Hepatocyte (in vitro differentiated cells): ENCODE measurements at regions not wholly inside any gene's neighbourhood (a gene's known extent, or its start where the extent isn't known, plus 50 kb on each side); places are given as distances from the start of the nearest gene placed in this dataset.

ENCODE experiments used
- EZH2 ChIP-seq: fragments of 200-600 bp; sonication (generic); IDR thresholded peaks from 2 replicates; pipeline ENCODE4 v1.6.1; 2016; ENCODE audit warnings: antibody characterized with exemption, mild to moderate bottlenecking, borderline replicate concordance
- EZH2phosphoT487 ChIP-seq: fragments of 200-600 bp; sonication (generic); IDR thresholded peaks from one replicate; pipeline ENCODE4 v1.6.1; 2018; ENCODE audit warnings: antibody characterized with exemption, mild to moderate bottlenecking, low read depth, moderate library complexity; ENCODE audit not compliant: unreplicated experiment, severe bottlenecking
- TF ChIP-seq, protein P1 (sequence below): fragments of 200-600 bp; sonication (generic); IDR thresholded peaks from 2 replicates; pipeline ENCODE4 v1.5.1; 2016; ENCODE audit warnings: antibody characterized with exemption, mild to moderate bottlenecking; ENCODE audit not compliant: poor library complexity

DNA sequence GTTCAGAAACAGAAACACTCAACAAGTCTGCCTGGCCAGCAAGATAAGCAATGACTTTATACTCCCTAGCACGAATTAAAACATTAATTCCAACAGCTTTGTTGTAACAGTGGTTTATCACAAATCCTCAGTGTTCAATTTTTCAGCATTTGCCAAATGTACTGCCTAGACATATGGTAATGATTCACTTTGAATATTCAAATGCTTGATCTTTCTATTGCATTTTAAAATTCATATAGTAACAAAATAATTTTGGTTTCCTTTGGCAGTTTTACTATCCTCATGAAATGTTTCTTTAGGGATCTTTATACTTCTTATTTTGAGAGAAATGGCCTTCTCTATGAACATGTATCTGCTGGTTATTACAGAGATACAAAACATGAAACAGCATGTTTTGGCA is 851.8 kb upstream of the NXPH2 start:
- no peak for TF ChIP-seq EZH2
- TF ChIP-seq, protein P1, sequence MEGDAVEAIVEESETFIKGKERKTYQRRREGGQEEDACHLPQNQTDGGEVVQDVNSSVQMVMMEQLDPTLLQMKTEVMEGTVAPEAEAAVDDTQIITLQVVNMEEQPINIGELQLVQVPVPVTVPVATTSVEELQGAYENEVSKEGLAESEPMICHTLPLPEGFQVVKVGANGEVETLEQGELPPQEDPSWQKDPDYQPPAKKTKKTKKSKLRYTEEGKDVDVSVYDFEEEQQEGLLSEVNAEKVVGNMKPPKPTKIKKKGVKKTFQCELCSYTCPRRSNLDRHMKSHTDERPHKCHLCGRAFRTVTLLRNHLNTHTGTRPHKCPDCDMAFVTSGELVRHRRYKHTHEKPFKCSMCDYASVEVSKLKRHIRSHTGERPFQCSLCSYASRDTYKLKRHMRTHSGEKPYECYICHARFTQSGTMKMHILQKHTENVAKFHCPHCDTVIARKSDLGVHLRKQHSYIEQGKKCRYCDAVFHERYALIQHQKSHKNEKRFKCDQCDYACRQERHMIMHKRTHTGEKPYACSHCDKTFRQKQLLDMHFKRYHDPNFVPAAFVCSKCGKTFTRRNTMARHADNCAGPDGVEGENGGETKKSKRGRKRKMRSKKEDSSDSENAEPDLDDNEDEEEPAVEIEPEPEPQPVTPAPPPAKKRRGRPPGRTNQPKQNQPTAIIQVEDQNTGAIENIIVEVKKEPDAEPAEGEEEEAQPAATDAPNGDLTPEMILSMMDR = no peak
- TF ChIP-seq EZH2phosphoT487 = no peak
